IMR-90 (cell line): ENCODE measurements at regions not wholly inside any gene's neighbourhood (a gene's known extent, or its start where the extent isn't known, plus 50 kb on each side); places are given as distances from the start of the nearest gene placed in this dataset.

Source experiments
- ATAC-seq: fragments of 200-7000 bp; cut with Tn5 transposase; 2 replicates; pipeline ENCODE4 v1.9.1; 2020; ENCODE audit warnings: low read depth, mild to moderate bottlenecking, moderate library complexity
- BruUV-seq: library from RNA; stranded (reverse); fragments of 400-500 nt; replicated peaks from 2 replicates; lab custom pipeline; 2021; lab: Mats Ljungman, UMichigan
- CTCF ChIA-PET: fragments of 300-600 bp; formaldehyde crosslinking; extraction: SDS; loops from one replicate; lab custom pipeline; 2021; ENCODE audit warnings: antibody characterized with exemption; lab: Yijun Ruan, JAX
- POLR2A ChIA-PET: fragments of 300-600 bp; sonication (Branson Sonifier 250); formaldehyde crosslinking; loops from one replicate; lab custom pipeline; 2022; ENCODE audit warnings: antibody characterized with exemption; ENCODE audit not compliant: unreplicated experiment; lab: Charles Lee
- DNase-seq: peaks from one replicate; pipeline ENCODE4 v3.0.0; 2013
- H2AFZ ChIP-seq: replicated peaks from 2 replicates; pipeline ENCODE3; 2013; ENCODE audit warnings: low read length, mild to moderate bottlenecking; ENCODE audit not compliant: poor library complexity
- H2AK5ac ChIP-seq: 2 replicates; pipeline ENCODE4 v1.6.1; 2013; ENCODE audit warnings: low read depth, low read length, inconsistent platforms
- H2AK9ac ChIP-seq: replicated peaks from 2 replicates; pipeline ENCODE3; 2013; ENCODE audit warnings: mild to moderate bottlenecking, low read depth, low read length, moderate library complexity; ENCODE audit not compliant: poor library complexity
- H2BK120ac ChIP-seq: 2 replicates; pipeline ENCODE4 v1.6.1; 2013; ENCODE audit warnings: low read depth, low read length, inconsistent platforms
- H2BK15ac ChIP-seq: 3 replicates; pipeline ENCODE4 v1.6.1; 2013; ENCODE audit warnings: low read depth, low read length, inconsistent platforms
- H2BK20ac ChIP-seq: 2 replicates; pipeline ENCODE4 v1.6.1; 2013; ENCODE audit warnings: low read depth, mild to moderate bottlenecking, inconsistent platforms, low read length, moderate library complexity
- H2BK5ac ChIP-seq: 2 replicates; pipeline ENCODE4 v1.6.1; 2013; ENCODE audit warnings: mild to moderate bottlenecking, low read depth, low read length, inconsistent platforms; ENCODE audit not compliant: poor library complexity, severe bottlenecking
- H3K14ac ChIP-seq: replicated peaks from 2 replicates; pipeline ENCODE4 v1.6.1; 2013; ENCODE audit warnings: low read depth, low read length, inconsistent platforms
- H3K18ac ChIP-seq: 2 replicates; pipeline ENCODE4 v1.6.1; 2013; ENCODE audit warnings: low read depth, low read length, control low read depth
- H3K23ac ChIP-seq: 2 replicates; pipeline ENCODE4 v1.6.1; 2013; ENCODE audit warnings: low read depth, low read length, inconsistent platforms
- H3K27ac ChIP-seq: 2 replicates; pipeline ENCODE4 v1.5.1; 2013; ENCODE audit warnings: mild to moderate bottlenecking, control low read depth, low read length; ENCODE audit not compliant: insufficient read depth
- H3K27me3 ChIP-seq: 2 replicates; pipeline ENCODE4 v1.6.1; 2013; ENCODE audit warnings: low read length; ENCODE audit not compliant: control insufficient read depth, insufficient read depth
- H3K36me3 ChIP-seq: 2 replicates; pipeline ENCODE4 v1.6.1; 2013; ENCODE audit warnings: low read length, mixed read lengths; ENCODE audit not compliant: control insufficient read depth, insufficient read depth
- H3K4ac ChIP-seq: 2 replicates; pipeline ENCODE4 v1.6.1; 2013; ENCODE audit warnings: low read depth, low read length, inconsistent platforms
- H3K4me1 ChIP-seq: 2 replicates; pipeline ENCODE4 v1.6.1; 2013; ENCODE audit warnings: low read length, mixed read lengths; ENCODE audit not compliant: control insufficient read depth, insufficient read depth
- H3K4me2 ChIP-seq: 2 replicates; pipeline ENCODE4 v1.6.1; 2013; ENCODE audit warnings: low read depth, mild to moderate bottlenecking, control low read depth, low read length, moderate library complexity
- H3K4me3 ChIP-seq: 2 replicates; pipeline ENCODE4 v1.5.1; 2013; ENCODE audit warnings: low read depth, mild to moderate bottlenecking, control low read depth, low read length, moderate library complexity; ENCODE audit not compliant: insufficient read depth
- H3K56ac ChIP-seq: 2 replicates; pipeline ENCODE4 v1.6.1; 2013; ENCODE audit warnings: low read length, inconsistent platforms; ENCODE audit not compliant: insufficient read depth; ENCODE audit errors: extremely low read depth
- H3K79me1 ChIP-seq, 2 experiments: 2 replicates each; pipeline ENCODE4 v1.6.1; 2013; ENCODE audit warnings: low read length in 2 of 2, inconsistent platforms in 1 of 2, low read depth in 1 of 2
- H3K9ac ChIP-seq: 2 replicates; pipeline ENCODE4 v1.6.1; 2013; ENCODE audit warnings: low read depth, low read length, control low read depth
- H3K9me1 ChIP-seq: 2 replicates; pipeline ENCODE4 v1.6.1; 2013; ENCODE audit warnings: low read length, inconsistent platforms; ENCODE audit not compliant: insufficient read depth
- H3K9me3 ChIP-seq: 2 replicates; pipeline ENCODE4 v1.6.1; 2013; ENCODE audit warnings: low read length; ENCODE audit not compliant: control insufficient read depth, insufficient read depth
- H4K20me1 ChIP-seq: 2 replicates; pipeline ENCODE4 v1.6.1; 2013; ENCODE audit warnings: low read length, inconsistent platforms; ENCODE audit not compliant: insufficient read depth
- H4K5ac ChIP-seq: 2 replicates; pipeline ENCODE4 v1.6.1; 2013; ENCODE audit warnings: mild to moderate bottlenecking, low read depth, low read length, control low read depth
- H4K8ac ChIP-seq, 2 experiments: 2 replicates each; pipeline ENCODE4 v1.6.1; 2013; ENCODE audit warnings: low read depth in 2 of 2, low read length in 2 of 2, control low read depth in 1 of 2, inconsistent platforms in 1 of 2
- H4K91ac ChIP-seq: 2 replicates; pipeline ENCODE4 v1.6.1; 2013; ENCODE audit warnings: low read depth, low read length, inconsistent platforms; ENCODE audit not compliant: insufficient read depth
- BHLHE40 ChIP-seq: fragments of 150-350 bp; IDR thresholded peaks from 2 replicates; pipeline ENCODE4 v1.6.1; 2016; ENCODE audit warnings: mild to moderate bottlenecking, low read depth, low read length
- CEBPB ChIP-seq: IDR thresholded peaks from 2 replicates; pipeline ENCODE4 v1.6.1; 2012; ENCODE audit warnings: low read depth, low read length, improper control_type of control experiment
- CTCF ChIP-seq: conservative IDR thresholded peaks from 2 replicates; pipeline ENCODE4 v1.5.1; 2012; ENCODE audit warnings: mild to moderate bottlenecking, low read depth, low read length, improper control_type of control experiment
- ELK1 ChIP-seq: fragments of 150-350 bp; IDR thresholded peaks from 2 replicates; pipeline ENCODE4 v1.6.1; 2016; ENCODE audit warnings: low read depth, mild to moderate bottlenecking, low read length, moderate library complexity, borderline replicate concordance
- FOS ChIP-seq: fragments of 150-350 bp; IDR thresholded peaks from 2 replicates; pipeline ENCODE4 v1.6.1; 2016; ENCODE audit warnings: low read depth, low read length
- MAFK ChIP-seq: IDR thresholded peaks from 2 replicates; pipeline ENCODE4 v1.6.1; 2012; ENCODE audit warnings: low read depth, low read length, improper control_type of control experiment
- MAZ ChIP-seq: IDR thresholded peaks from 2 replicates; pipeline ENCODE4 v1.6.1; 2012; ENCODE audit warnings: low read depth, mild to moderate bottlenecking, low read length, improper control_type of control experiment, moderate library complexity, borderline replicate concordance
- MXI1 ChIP-seq: IDR thresholded peaks from 2 replicates; pipeline ENCODE4 v1.6.1; 2012; ENCODE audit warnings: low read depth, mild to moderate bottlenecking, low read length, moderate library complexity, borderline replicate concordance
- POLR2A ChIP-seq: IDR thresholded peaks from 2 replicates; pipeline ENCODE4 v1.6.1; 2012; ENCODE audit warnings: mild to moderate bottlenecking, low read depth, low read length
- RAD21 ChIP-seq: IDR thresholded peaks from 2 replicates; pipeline ENCODE4 v1.6.1; 2012; ENCODE audit warnings: low read length, improper control_type of control experiment
- RCOR1 ChIP-seq: IDR thresholded peaks from 2 replicates; pipeline ENCODE4 v1.6.1; 2012; ENCODE audit warnings: mild to moderate bottlenecking, low read length, improper control_type of control experiment; ENCODE audit not compliant: insufficient replicate concordance
- RFX5 ChIP-seq: IDR thresholded peaks from 2 replicates; pipeline ENCODE4 v1.8.0; 2012; ENCODE audit warnings: low read depth, mild to moderate bottlenecking, low read length, moderate library complexity
- SMC3 ChIP-seq: fragments of 150-350 bp; IDR thresholded peaks from 2 replicates; pipeline ENCODE4 v1.6.1; 2016; ENCODE audit warnings: low read depth, mild to moderate bottlenecking, antibody characterized with exemption, low read length, moderate library complexity
- USF2 ChIP-seq: fragments of 150-350 bp; IDR thresholded peaks from 2 replicates; pipeline ENCODE4 v1.6.1; 2017; ENCODE audit warnings: mild to moderate bottlenecking, antibody characterized with exemption, low read length, low read depth
- WGBS, 2 experiments: methylation state at CpG; one replicate each; pipeline versions ENCODE4 v1.1.5 to v1.1.7; 2013; ENCODE audit warnings: missing lambda C conversion rate in 2 of 2; ENCODE audit not compliant: insufficient read length in 1 of 2; ENCODE audit errors: extremely low coverage in 2 of 2; 5-methylcytosine and 5-hydroxymethylcytosine counted together
- dilution Hi-C: fragments of 300-500 bp; cut with HindIII; formaldehyde crosslinking; loops from one replicate; pipeline ENCODE4 v1.14.3; 2018; ENCODE audit warnings: low sequenced_read_pairs; ENCODE audit not compliant: unreplicated experiment
- in situ Hi-C: fragments of 300-500 bp; cut with MboI; formaldehyde crosslinking; loops from 3 replicates; pipeline ENCODE4 v1.14.3; 2019; ENCODE audit warnings: low sequenced_read_pairs, inconsistent platforms, mixed read lengths
- intact Hi-C: fragments of 100-400 bp; cut with micrococcal nuclease; formaldehyde crosslinking; loops from 2 replicates; pipeline ENCODE4 v1.10.0; 2022

GRCh38 chr18:43868497-43868995 lies 591.3 kb upstream of the SYT4 start:
- H2BK15ac ChIP-seq = no peak overlapping the region
- ChIA-PET POLR2A (no interaction called here), CTCF (no interaction called here)
- no peak overlapping the region for H3K4me3 ChIP-seq
- no peaks in the 10 kb centered on the region for H3K27me3 ChIP-seq
- no peak overlapping the region for H2BK20ac ChIP-seq
- H3K36me3 ChIP-seq = no peaks in the 10 kb centered on the region
- H3K9ac ChIP-seq = no peak overlapping the region
- no peak overlapping the region for H3K27ac ChIP-seq
- H3K9me3 ChIP-seq = no peaks in the 10 kb centered on the region
- no peak overlapping the region for H2AK9ac ChIP-seq
- H4K5ac ChIP-seq = no peak overlapping the region
- no peak overlapping the region for H2BK5ac ChIP-seq
- no peak overlapping the region for H3K56ac ChIP-seq
- H3K4ac ChIP-seq = no peak overlapping the region
- H2BK120ac ChIP-seq = no peak overlapping the region
- TF ChIP-seq BHLHE40 (no peak), CTCF (no peak), USF2 (no peak), MXI1 (no peak), MAFK (no peak), FOS (no peak), RAD21 (no peak), CEBPB (no peak), RCOR1 (no peak), SMC3 (no peak), ELK1 (no peak), RFX5 (no peak), POLR2A (no peak), MAZ (no peak)
- no peak overlapping the region for H3K4me2 ChIP-seq
- no peak overlapping the region for H2AK5ac ChIP-seq
- no peaks in the 10 kb centered on the region for H4K20me1 ChIP-seq
- no peak for ATAC-seq
- WGBS, 2 experiments = no CpG with 5 or more reads among the region's 3 CpGs
- H3K9me1 ChIP-seq = no peaks in the 10 kb centered on the region
- H3K18ac ChIP-seq = no peak overlapping the region
- H3K4me1 ChIP-seq = no peaks in the 10 kb centered on the region
- in situ Hi-C loops = no loop called here
- no TSS peak for BruUV-seq
- H2AFZ ChIP-seq = no peak overlapping the region
- intact Hi-C loops = loop anchor here (10.0 kb wide), 1 partner anchor 64 kb away; no protein-coding TSS in a partner anchor
- DNase-seq = no peak
- dilution Hi-C loops = no loop called here
- H4K8ac ChIP-seq = no peak overlapping the region
- no peaks in the 10 kb centered on the region for H3K79me1 ChIP-seq
- no peak overlapping the region for H4K91ac ChIP-seq
- no peak overlapping the region for H3K23ac ChIP-seq
- H3K14ac ChIP-seq = no peak overlapping the region
